Mucosa of descending colon (tissue), 3 donors: ENCODE measurements at regions not wholly inside any gene's neighbourhood (a gene's known extent, or its start where the extent isn't known, plus 50 kb on each side); places are given as distances from the start of the nearest gene placed in this dataset.

ENCODE experiments used
- ATAC-seq: fragments of 200-7000 bp; cut with Tn5 transposase; one replicate; pipeline ENCODE4 v1.9.1; 2020; ENCODE audit warnings: mild to moderate bottlenecking, moderate library complexity
- DNase-seq, 3 donors: peaks; one replicate each; pipeline ENCODE4 v3.0.0-alpha.2; 2020
- H3K36me3 ChIP-seq: fragments of 200-600 bp; one replicate; pipeline ENCODE4 v1.8.0; 2021; ENCODE audit warnings: low read depth, mild to moderate bottlenecking
- H3K4me1 ChIP-seq: fragments of 200-600 bp; one replicate; pipeline ENCODE4 v1.8.0; 2021; ENCODE audit warnings: low read depth, mild to moderate bottlenecking
- H3K4me3 ChIP-seq: fragments of 200-600 bp; one replicate; pipeline ENCODE4 v1.8.0; 2021; ENCODE audit warnings: mild to moderate bottlenecking
- H3K9me3 ChIP-seq: fragments of 200-600 bp; one replicate; pipeline ENCODE4 v1.8.0; 2021; ENCODE audit warnings: mild to moderate bottlenecking
- CTCF ChIP-seq: fragments of 200-600 bp; IDR thresholded peaks from one replicate; pipeline ENCODE4 v1.8.0; 2022; ENCODE audit warnings: antibody characterized with exemption, mild to moderate bottlenecking
- intact Hi-C, 2 donors: fragments of 100-400 bp; cut with DNase I in 1 of 2; cut with micrococcal nuclease in 1 of 2; formaldehyde crosslinking; loops; one replicate each; pipeline versions ENCODE4 v1.11.0 to v1.11.1; 2022; cut with DNase I, micrococcal nuclease
- donor health status: DM: no; HTN: no; CAD: no; lungs with moderate emphysema.
- donor health status: DM: no; HTN: no; CAD: no.
- donor health status: DM: no; HTN: yes; CAD: no.

- ATAC-seq (no peak), DNase-seq (no peak)
- Histone ChIP-seq H3K4me3 (no peak overlapping the region), H3K36me3 (no peaks in the 10 kb centered on the region), H3K4me1 (no peaks in the 10 kb centered on the region), H3K9me3 (no peaks in the 10 kb centered on the region)
- intact Hi-C loops = no loop called here
- TF ChIP-seq CTCF = no peak
These were observed 157.7 kb upstream of the TNRC6C start for GRCh38 chr17:77800816-77801215.

GRCh38 chr17:77801545-77802332 lies 156.8 kb upstream of the TNRC6C start:
- intact Hi-C loops = no loop called here
- H3K4me3 ChIP-seq = no peak overlapping the region
- no peak for DNase-seq
- no peaks in the 10 kb centered on the region for H3K9me3 ChIP-seq
- TF ChIP-seq CTCF = no peak
- ATAC-seq = no peak
- no peaks in the 10 kb centered on the region for H3K36me3 ChIP-seq
- no peaks in the 10 kb centered on the region for H3K4me1 ChIP-seq

- Histone ChIP-seq H3K36me3 (no peaks in the 10 kb centered on the region), H3K9me3 (no peaks in the 10 kb centered on the region), H3K4me1 (no peaks in the 10 kb centered on the region), H3K4me3 (no peak overlapping the region)
- DNase-seq (no peak), ATAC-seq (no peak)
- intact Hi-C loops = no loop called here
- TF ChIP-seq CTCF = no peak
These were observed 156.2 kb upstream of the TNRC6C start for GRCh38 chr17:77802333-77802615.

- TF ChIP-seq CTCF = no peak
- intact Hi-C loops = no loop called here
- DNase-seq (peak in 1 of 3 donors; percentile 27), ATAC-seq (no peak)
- Histone ChIP-seq H3K4me3 (no peak overlapping the region), H3K4me1 (no peaks in the 10 kb centered on the region), H3K9me3 (no peaks in the 10 kb centered on the region), H3K36me3 (no peaks in the 10 kb centered on the region)
These were observed 155.7 kb upstream of the TNRC6C start for GRCh38 chr17:77802811-77803220.

- ATAC-seq (no peak), DNase-seq (no peak)
- H3K4me3 ChIP-seq = no peak overlapping the region
- no peaks in the 10 kb centered on the region for H3K36me3 ChIP-seq
- no peaks in the 10 kb centered on the region for H3K4me1 ChIP-seq
- intact Hi-C loops = no loop called here
- TF ChIP-seq CTCF = no peak
- H3K9me3 ChIP-seq = no peaks in the 10 kb centered on the region
These were observed 154.8 kb upstream of the TNRC6C start for GRCh38 chr17:77803726-77804125.
